ENCODE measurements at regions not wholly inside any gene's neighbourhood (a gene's known extent, or its start where the extent isn't known, plus 50 kb on each side); places are given as distances from the start of the nearest gene placed in this dataset.

DNA sequence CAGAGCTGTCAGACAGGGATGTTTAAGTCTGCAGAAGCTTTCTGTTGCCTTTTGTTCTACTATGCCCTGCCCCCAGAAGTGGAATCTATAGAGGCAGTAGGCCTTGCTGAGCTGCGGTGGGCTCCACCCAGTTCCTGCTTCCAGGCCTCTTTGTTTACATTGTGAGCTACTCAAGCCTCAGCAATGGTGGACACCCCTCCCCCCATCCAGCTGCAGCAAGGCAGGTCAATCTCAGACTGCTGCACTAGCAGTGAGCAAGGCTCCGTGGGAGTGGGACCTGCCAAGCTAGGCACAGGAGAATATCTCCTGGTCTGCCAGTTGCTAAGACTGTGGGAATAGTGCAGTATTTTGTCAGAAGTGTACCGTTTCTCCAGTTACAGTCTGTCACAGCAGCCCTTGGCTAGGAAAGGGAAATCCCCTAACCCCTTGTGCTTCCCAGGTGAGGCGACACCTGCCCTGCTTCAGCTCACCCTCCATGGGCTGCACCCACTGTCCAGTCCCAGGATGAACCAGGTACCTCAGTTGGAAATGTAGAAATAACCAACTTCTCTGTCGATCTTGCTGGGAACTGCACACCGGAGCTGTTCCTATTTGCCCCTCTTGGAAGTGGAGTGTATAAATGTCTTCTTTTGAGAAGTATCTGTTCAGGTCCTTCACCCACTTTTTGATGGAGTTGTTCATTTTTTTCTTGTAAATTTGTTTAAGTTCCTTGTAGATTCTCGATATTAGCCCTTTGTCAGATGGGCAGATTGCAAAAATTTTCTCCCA is 213.5 kb upstream of the SLC38A2 start:
- Histone ChIP-seq H3K36me3 (ENCODE audit: control insufficient read depth in 2 of 4, insufficient read depth in 4 of 4, low read length in 3 of 4) (no peaks in the 10 kb centered on the region; a peak in 1 of 8 replicates), H3K27ac (ENCODE audit: low read depth, low read length) (peak overlapping the region; percentile 58; the same call in 1 of the 2 replicates), H3K4ac (replicated peaks; ENCODE audit: insufficient read length, low read depth, low read length) (no peak overlapping the region), H3K79me2 (ENCODE audit: control insufficient read depth in 1 of 2, insufficient read depth in 2 of 2, low read length in 2 of 2) (no peaks in the 10 kb centered on the region), H3K23ac (ENCODE audit: insufficient read length) (no peak overlapping the region), H3K56ac (replicated peaks; ENCODE audit: insufficient read length, low read depth, low read length) (no peak overlapping the region), H3K27me3 (replicated peaks in 1 of 4; ENCODE audit: control insufficient read depth in 3 of 4, extremely low read depth in 1 of 4, insufficient read depth in 3 of 4, low read length in 3 of 4) (no peaks in the 10 kb centered on the region), H3K9ac (replicated peaks in 1 of 4; ENCODE audit: extremely low read depth in 1 of 4, low read depth in 3 of 4, low read length in 3 of 4) (peak overlapping the region in 1 of 4 experiments; percentile 43; a peak in 1 of 7 replicates), H4K5ac (ENCODE audit: insufficient read length, low read depth, low read length) (no peak overlapping the region), H3K4me2 (ENCODE audit: insufficient read depth in 1 of 2, low read depth in 2 of 2, low read length in 2 of 2) (peak overlapping the region; percentile 33 to 46; a peak in 3 of 4 replicates), H3K4me1 (replicated peaks in 1 of 4; ENCODE audit: control insufficient read depth in 3 of 4, insufficient read depth in 4 of 4, low read length in 3 of 4) (peaks cover under 1 to 4% (median 4%) of the 10 kb centered on the region in 4 experiments; a peak in 4 of 7 replicates), H2BK120ac (replicated peaks; ENCODE audit: low read depth, low read length) (no peak overlapping the region), H2AK5ac (ENCODE audit: low read depth, low read length) (no peak overlapping the region), H2BK12ac (ENCODE audit: low read depth, low read length) (peak overlapping the region; percentile 82; the same call in 1 of the 2 replicates), H2BK20ac (ENCODE audit: low read length) (no peak overlapping the region), H4K91ac (replicated peaks; ENCODE audit: insufficient read length, low read length) (peak overlapping the region; percentile 4), H3K4me3 (ENCODE audit: extremely low read depth in 1 of 4, insufficient read depth in 2 of 4, low read depth in 3 of 4, low read length in 4 of 4) (peak overlapping the region in 1 of 4 experiments; percentile 34; a peak in 1 of 8 replicates), H3K23me2 (ENCODE audit: low read depth, low read length) (no peaks in the 10 kb centered on the region), H4K8ac (ENCODE audit: extremely low read depth, insufficient read depth, low read length) (peak overlapping the region; percentile 54; the same call in 1 of the 2 replicates), H2BK5ac (ENCODE audit: low read depth, low read length) (no peak overlapping the region; the same call in 1 of the 2 replicates), H3K18ac (ENCODE audit: extremely low read depth, low read length) (no peak overlapping the region; the same call in 1 of the 2 replicates), H4K20me1 (replicated peaks in 1 of 2; ENCODE audit: control insufficient read depth in 1 of 2, insufficient read depth in 2 of 2, low read length in 2 of 2) (no peaks in the 10 kb centered on the region), H3K9me3 (ENCODE audit: insufficient read depth in 2 of 2, low read depth in 1 of 2, low read length in 1 of 2) (0 out of 4 replicates have a peak, but pooled peaks cover 0 to 3% of the 10 kb centered on the region in 2 experiments), H3K79me1 (ENCODE audit: low read depth, low read length) (no peaks in the 10 kb centered on the region), H2BK15ac (ENCODE audit: low read length) (no peak overlapping the region), H2AFZ (ENCODE audit: low read length) (peak overlapping the region; percentile 95; the same call in 1 of the 2 replicates), H3K14ac (ENCODE audit: insufficient read length) (no peak overlapping the region)
- DNase-seq (ENCODE audit: low read depth in 1 of 2, low spot score in 2 of 2) (peak in 1 of 2 experiments; percentile 39), FAIRE-seq (no peak)
- ChIA-PET CTCF (ENCODE audit: partially characterized antibody) (interaction anchor here (0.8 to 1.2 kb wide), 2 partner anchors 10 to 71 kb away, joined by 3 read pairs; no protein-coding TSS in a partner anchor), POLR2A (ENCODE audit: partially characterized antibody) (interaction anchor here (1.3 kb wide), 1 partner anchor 213 kb away, joined by 3 read pairs; no protein-coding TSS in a partner anchor)
- 80% methylated on average over 7 of the region's 7 CpGs; no CpG with 5 or more reads in 1 of the 2 experiments for WGBS, 2 experiments (ENCODE audit: extremely low coverage in 1 of 2, insufficient coverage in 1 of 2, insufficient read length in 1 of 2, insufficient replicate concordance in 2 of 2, low coverage in 1 of 2, low lambda C conversion rate in 2 of 2, missing lambda C conversion rate in 1 of 2)
- TF ChIP-seq YY1 (IDR thresholded peaks at IDR 0.05; ENCODE audit: low read depth, low read length) = peak; percentile 65; the same call in 1 of the 2 replicates
- TF ChIP-seq PHF8 (conservative IDR thresholded peaks at IDR 0.05; ENCODE audit: low read depth, low read length) = no peak
- no peak for TF ChIP-seq JUND (IDR thresholded peaks at IDR 0.05; ENCODE audit: low read length)
- TF ChIP-seq RFX5 (IDR thresholded peaks at IDR 0.05; ENCODE audit: borderline replicate concordance, low read depth, low read length) = no peak
- no peak for TF ChIP-seq POLR2A (IDR thresholded peaks at IDR 0.05; ENCODE audit: control extremely low read depth in 1 of 2, low read depth in 2 of 2, low read length in 2 of 2)
- TF ChIP-seq, protein P1, sequence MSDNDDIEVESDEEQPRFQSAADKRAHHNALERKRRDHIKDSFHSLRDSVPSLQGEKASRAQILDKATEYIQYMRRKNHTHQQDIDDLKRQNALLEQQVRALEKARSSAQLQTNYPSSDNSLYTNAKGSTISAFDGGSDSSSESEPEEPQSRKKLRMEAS (IDR thresholded peaks at IDR 0.05) = peak; percentile 14; the same call in 1 of the 2 replicates
- TF ChIP-seq TAF7 (optimal IDR thresholded peaks at IDR 0.05; ENCODE audit: borderline replicate concordance, low read depth, low read length) = no peak
- peak; percentile 76 for TF ChIP-seq ASH2L (IDR thresholded peaks at IDR 0.05; ENCODE audit: low read length)
- no peak for TF ChIP-seq CBX8 (IDR thresholded peaks at IDR 0.05; ENCODE audit: borderline replicate concordance, low read depth, low read length)
- 0 out of 2 replicates have a peak, but pooled peaks have one; percentile 40 for TF ChIP-seq SP1 (IDR thresholded peaks at IDR 0.05; ENCODE audit: low read depth, low read length)
- peak; percentile 62; the same call in 1 of the 2 replicates for TF ChIP-seq RBBP5 (IDR thresholded peaks at IDR 0.05; ENCODE audit: borderline replicate concordance, low read depth, low read length)
